ENCODE measurements at regions not wholly inside any gene's neighbourhood (a gene's known extent, or its start where the extent isn't known, plus 50 kb on each side); places are given as distances from the start of the nearest gene placed in this dataset.

DNA sequence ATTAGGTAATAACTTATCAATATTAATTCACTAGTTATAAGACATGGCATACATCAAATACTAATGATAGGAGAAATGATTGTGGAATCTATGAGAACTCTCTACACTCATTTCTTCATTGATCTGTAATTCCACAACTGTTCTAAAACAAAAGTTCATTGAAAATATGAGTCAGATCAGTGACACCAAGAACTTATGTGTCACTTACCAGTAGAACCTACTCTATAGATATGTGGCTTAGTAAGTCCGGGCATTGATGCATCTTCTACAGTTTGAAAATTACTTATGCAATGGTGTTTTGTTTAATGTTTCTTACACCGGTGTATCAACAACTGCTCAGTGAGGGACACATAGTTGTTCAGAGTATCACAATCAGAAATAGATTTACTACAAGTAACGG is 520.3 kb downstream of the ARAP2 start:
- H3K4me1 Mint-ChIP-seq, result no peaks in the 10 kb centered on the region
- Histone ChIP-seq H3K79me2 (ENCODE audit: insufficient read depth, low read length) (no peaks in the 10 kb centered on the region), H3T11ph (ENCODE audit: low read length) (no peak overlapping the region), H3K9me3 (ENCODE audit: control insufficient read depth, low read depth, low read length) (no peaks in the 10 kb centered on the region), H3K27ac (ENCODE audit: insufficient read length, low read depth, low read length) (no peak overlapping the region), H2BK120ac (ENCODE audit: low read depth, low read length, poor library complexity, severe bottlenecking) (no peak overlapping the region), H3K4ac (ENCODE audit: low read depth, low read length) (no peak overlapping the region), H3K27me3 (ENCODE audit: insufficient read depth, low read length) (no peaks in the 10 kb centered on the region), H4K91ac (ENCODE audit: insufficient read length, low read depth, low read length) (no peak overlapping the region), H3K23me2 (ENCODE audit: insufficient read length, low read depth, low read length, poor library complexity, severe bottlenecking) (no peaks in the 10 kb centered on the region), H3K14ac (ENCODE audit: insufficient read depth, low read length) (no peak overlapping the region), H2BK15ac (ENCODE audit: low read depth, low read length) (no peak overlapping the region), H2BK5ac (ENCODE audit: insufficient read length, low read length) (no peak overlapping the region), H2AFZ (ENCODE audit: low read length) (no peak overlapping the region), H4K5ac (ENCODE audit: insufficient read length, low read depth, low read length) (no peak overlapping the region), H3K56ac (ENCODE audit: insufficient read length, low read depth, low read length) (no peak overlapping the region), H3K9ac (ENCODE audit: extremely low read depth, insufficient read length, low read length) (no peak overlapping the region), H3K4me2 (ENCODE audit: insufficient read depth, insufficient read length, low read length) (no peak overlapping the region), H3K18ac (ENCODE audit: insufficient read length, low read depth, low read length) (no peak overlapping the region), H4K20me1 (ENCODE audit: control insufficient read depth, insufficient read depth, insufficient read length) (no peaks in the 10 kb centered on the region), H3K4me1 (ENCODE audit: insufficient read depth, low read length) (no peaks in the 10 kb centered on the region), H3K79me1 (ENCODE audit: insufficient read depth, low read depth, low read length, poor library complexity, severe bottlenecking) (no peaks in the 10 kb centered on the region), H2AK5ac (ENCODE audit: insufficient read length, low read length) (no peak overlapping the region), H2BK12ac (ENCODE audit: insufficient read length, low read depth, low read length) (no peak overlapping the region), H4K8ac (replicated peaks; ENCODE audit: insufficient read length, low read depth, low read length) (no peak overlapping the region), H2BK20ac (ENCODE audit: low read depth, low read length, poor library complexity, severe bottlenecking) (no peak overlapping the region), H3K23ac (ENCODE audit: insufficient read length, low read depth, low read length) (no peak overlapping the region)
- H3K27me3 Mint-ChIP-seq (ENCODE audit: low read depth), result no peaks in the 10 kb centered on the region
- TF ChIP-seq, protein P1, sequence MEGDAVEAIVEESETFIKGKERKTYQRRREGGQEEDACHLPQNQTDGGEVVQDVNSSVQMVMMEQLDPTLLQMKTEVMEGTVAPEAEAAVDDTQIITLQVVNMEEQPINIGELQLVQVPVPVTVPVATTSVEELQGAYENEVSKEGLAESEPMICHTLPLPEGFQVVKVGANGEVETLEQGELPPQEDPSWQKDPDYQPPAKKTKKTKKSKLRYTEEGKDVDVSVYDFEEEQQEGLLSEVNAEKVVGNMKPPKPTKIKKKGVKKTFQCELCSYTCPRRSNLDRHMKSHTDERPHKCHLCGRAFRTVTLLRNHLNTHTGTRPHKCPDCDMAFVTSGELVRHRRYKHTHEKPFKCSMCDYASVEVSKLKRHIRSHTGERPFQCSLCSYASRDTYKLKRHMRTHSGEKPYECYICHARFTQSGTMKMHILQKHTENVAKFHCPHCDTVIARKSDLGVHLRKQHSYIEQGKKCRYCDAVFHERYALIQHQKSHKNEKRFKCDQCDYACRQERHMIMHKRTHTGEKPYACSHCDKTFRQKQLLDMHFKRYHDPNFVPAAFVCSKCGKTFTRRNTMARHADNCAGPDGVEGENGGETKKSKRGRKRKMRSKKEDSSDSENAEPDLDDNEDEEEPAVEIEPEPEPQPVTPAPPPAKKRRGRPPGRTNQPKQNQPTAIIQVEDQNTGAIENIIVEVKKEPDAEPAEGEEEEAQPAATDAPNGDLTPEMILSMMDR (conservative IDR thresholded peaks at IDR 0.05), result no peak
- no peaks in the 10 kb centered on the region for H3K36me3 Mint-ChIP-seq (ENCODE audit: insufficient read depth in 1 of 3, low read depth in 3 of 3)
- H3K9me3 Mint-ChIP-seq, result no peaks in the 10 kb centered on the region
- WGBS (ENCODE audit: extremely low coverage, insufficient read length, low lambda C conversion rate), result no CpG with 5 or more reads among the region's 3 CpGs
- no peak overlapping the region for H3K27ac Mint-ChIP-seq
- H3K4me3 Mint-ChIP-seq, result no peak overlapping the region
- DNase-seq, result no peak

Measured in H9 (cell line).